Osteoblast (primary cell): ENCODE measurements at regions not wholly inside any gene's neighbourhood (a gene's known extent, or its start where the extent isn't known, plus 50 kb on each side); places are given as distances from the start of the nearest gene placed in this dataset.
"Not testable (repeated sequence)": the region's sequence is repeated elsewhere in the genome, so short reads cannot be mapped to it uniquely, and the experiment has no call there.

Experiments
- DNase-seq: peaks from one replicate; pipeline ENCODE4 v3.0.0; 2011; ENCODE audit warnings: low spot score, mixed read lengths; ENCODE audit not compliant: insufficient read length; ENCODE audit errors: missing footprints
- H2AFZ ChIP-seq: 2 replicates; pipeline ENCODE4 v1.6.0; 2011; ENCODE audit warnings: mild to moderate bottlenecking, low read length
- H3K27ac ChIP-seq: 2 replicates; pipeline ENCODE4 v1.5.1; 2011; ENCODE audit warnings: mild to moderate bottlenecking, low read depth, low read length, moderate library complexity
- H3K27me3 ChIP-seq: 2 replicates; pipeline ENCODE4 v1.6.0; 2012; ENCODE audit warnings: mild to moderate bottlenecking, control low read depth, inconsistent platforms, low read length, moderate library complexity; ENCODE audit not compliant: insufficient read depth
- H3K36me3 ChIP-seq: 2 replicates; pipeline ENCODE4 v1.5.1; 2011; ENCODE audit warnings: mild to moderate bottlenecking, low read length, control low read depth, moderate library complexity; ENCODE audit not compliant: insufficient read depth
- H3K4me1 ChIP-seq: 2 replicates; pipeline ENCODE4 v1.5.1; 2011; ENCODE audit warnings: mild to moderate bottlenecking, low read length, control low read depth, moderate library complexity; ENCODE audit not compliant: insufficient read depth
- H3K4me2 ChIP-seq: 2 replicates; pipeline ENCODE4 v1.6.0; 2011; ENCODE audit warnings: mild to moderate bottlenecking, low read length; ENCODE audit not compliant: insufficient read depth
- H3K4me3 ChIP-seq: fragments of 200-600 bp; sonication (generic); 3 replicates; pipeline ENCODE4 v1.5.1; 2012; ENCODE audit warnings: mild to moderate bottlenecking, low read length, inconsistent platforms; ENCODE audit not compliant: insufficient read depth
- H3K79me2 ChIP-seq: 2 replicates; pipeline ENCODE4 v1.6.0; 2012; ENCODE audit warnings: mild to moderate bottlenecking, low read length, control low read depth, inconsistent platforms; ENCODE audit not compliant: insufficient read depth
- H3K9me3 ChIP-seq: 2 replicates; pipeline ENCODE4 v1.5.1; 2011; ENCODE audit warnings: low read depth, low read length, control low read depth
- H4K20me1 ChIP-seq: 2 replicates; pipeline ENCODE4 v1.6.0; 2012; ENCODE audit warnings: mild to moderate bottlenecking, low read length, control low read depth; ENCODE audit not compliant: insufficient read depth
- TF ChIP-seq, protein P1 (sequence below): IDR thresholded peaks from 2 replicates; pipeline ENCODE4 v1.5.1; 2011; ENCODE audit warnings: mild to moderate bottlenecking, low read depth, low read length, moderate library complexity; ENCODE audit errors: extremely low read depth

DNA sequence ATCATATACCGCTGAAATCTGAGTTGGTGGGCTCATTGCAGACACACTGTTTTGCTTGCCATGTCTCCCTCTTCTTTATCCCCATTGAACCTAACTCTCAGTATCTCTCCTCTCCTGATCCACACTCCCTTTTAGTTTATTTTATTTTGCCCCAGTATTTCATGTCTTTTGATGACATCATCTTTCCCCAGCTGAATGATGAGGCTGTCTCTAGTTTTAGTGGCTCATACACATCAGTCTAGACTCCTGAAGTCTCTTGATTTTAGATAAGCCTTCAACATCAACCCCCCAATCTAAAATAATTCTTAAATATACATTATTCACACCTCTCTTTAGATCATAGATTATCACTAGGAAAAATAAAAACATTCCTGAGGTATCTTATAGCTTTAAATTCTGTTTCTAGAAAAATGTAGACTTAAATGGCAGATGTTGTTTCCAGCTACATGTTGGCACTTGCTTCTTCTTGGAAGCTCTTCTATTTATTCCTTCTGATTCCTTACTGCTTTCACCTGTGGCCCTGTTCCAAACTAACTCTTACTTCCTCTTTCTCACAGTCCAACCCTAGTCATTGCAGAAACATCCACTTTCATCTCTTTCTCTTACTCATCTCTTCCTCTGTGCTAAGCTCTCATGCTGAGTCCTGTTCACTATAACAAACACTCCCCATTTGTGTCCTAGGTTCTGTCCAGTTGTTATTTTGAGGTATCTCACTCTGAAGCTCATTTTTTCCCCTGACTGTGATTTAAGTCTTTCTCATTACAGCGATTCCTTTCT is 191.9 kb upstream of the SLC35B3 start:
- Histone ChIP-seq H3K36me3 (no peaks in the 10 kb centered on the region), H3K4me3 (no peak overlapping the region), H3K9me3 (no peaks in the 10 kb centered on the region), H3K27me3 (no peaks in the 10 kb centered on the region), H3K27ac (no peak overlapping the region), H2AFZ (no peak overlapping the region), H4K20me1 (no peaks in the 10 kb centered on the region), H3K79me2 (no peaks in the 10 kb centered on the region), H3K4me2 (no peak overlapping the region), H3K4me1 (no peaks in the 10 kb centered on the region)
- DNase-seq: no peak
- TF ChIP-seq, protein P1, sequence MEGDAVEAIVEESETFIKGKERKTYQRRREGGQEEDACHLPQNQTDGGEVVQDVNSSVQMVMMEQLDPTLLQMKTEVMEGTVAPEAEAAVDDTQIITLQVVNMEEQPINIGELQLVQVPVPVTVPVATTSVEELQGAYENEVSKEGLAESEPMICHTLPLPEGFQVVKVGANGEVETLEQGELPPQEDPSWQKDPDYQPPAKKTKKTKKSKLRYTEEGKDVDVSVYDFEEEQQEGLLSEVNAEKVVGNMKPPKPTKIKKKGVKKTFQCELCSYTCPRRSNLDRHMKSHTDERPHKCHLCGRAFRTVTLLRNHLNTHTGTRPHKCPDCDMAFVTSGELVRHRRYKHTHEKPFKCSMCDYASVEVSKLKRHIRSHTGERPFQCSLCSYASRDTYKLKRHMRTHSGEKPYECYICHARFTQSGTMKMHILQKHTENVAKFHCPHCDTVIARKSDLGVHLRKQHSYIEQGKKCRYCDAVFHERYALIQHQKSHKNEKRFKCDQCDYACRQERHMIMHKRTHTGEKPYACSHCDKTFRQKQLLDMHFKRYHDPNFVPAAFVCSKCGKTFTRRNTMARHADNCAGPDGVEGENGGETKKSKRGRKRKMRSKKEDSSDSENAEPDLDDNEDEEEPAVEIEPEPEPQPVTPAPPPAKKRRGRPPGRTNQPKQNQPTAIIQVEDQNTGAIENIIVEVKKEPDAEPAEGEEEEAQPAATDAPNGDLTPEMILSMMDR: no peak

DNA sequence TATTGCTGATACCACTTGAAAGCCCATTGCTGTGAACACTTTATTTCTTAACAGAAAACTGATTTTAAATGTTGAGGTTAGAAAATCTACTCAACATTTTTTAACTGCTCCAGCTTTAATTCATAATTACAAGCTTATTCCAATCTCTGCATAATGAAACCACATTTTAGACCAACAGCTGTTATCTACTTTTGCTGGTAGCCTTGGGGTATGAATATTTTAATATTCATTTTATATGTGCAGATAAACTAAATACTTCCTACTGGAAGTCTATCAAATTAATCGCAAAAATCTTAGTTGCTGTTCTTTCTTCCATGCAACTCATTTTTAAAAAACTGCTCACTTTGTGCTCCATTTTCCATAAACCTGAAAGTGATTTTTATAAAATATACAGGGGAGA is 189.3 kb upstream of the SLC35B3 start:
- no peaks in the 10 kb centered on the region for H3K27me3 ChIP-seq
- H3K36me3 ChIP-seq: no peaks in the 10 kb centered on the region
- no peak for DNase-seq
- H3K4me1 ChIP-seq: no peaks in the 10 kb centered on the region
- H3K4me3 ChIP-seq: no peak overlapping the region
- no peak overlapping the region for H3K4me2 ChIP-seq
- H3K79me2 ChIP-seq: no peaks in the 10 kb centered on the region
- no peak overlapping the region for H2AFZ ChIP-seq
- H3K27ac ChIP-seq: no peak overlapping the region
- H3K9me3 ChIP-seq: no peaks in the 10 kb centered on the region
- no peaks in the 10 kb centered on the region for H4K20me1 ChIP-seq
- TF ChIP-seq, protein P1: no peak

DNA sequence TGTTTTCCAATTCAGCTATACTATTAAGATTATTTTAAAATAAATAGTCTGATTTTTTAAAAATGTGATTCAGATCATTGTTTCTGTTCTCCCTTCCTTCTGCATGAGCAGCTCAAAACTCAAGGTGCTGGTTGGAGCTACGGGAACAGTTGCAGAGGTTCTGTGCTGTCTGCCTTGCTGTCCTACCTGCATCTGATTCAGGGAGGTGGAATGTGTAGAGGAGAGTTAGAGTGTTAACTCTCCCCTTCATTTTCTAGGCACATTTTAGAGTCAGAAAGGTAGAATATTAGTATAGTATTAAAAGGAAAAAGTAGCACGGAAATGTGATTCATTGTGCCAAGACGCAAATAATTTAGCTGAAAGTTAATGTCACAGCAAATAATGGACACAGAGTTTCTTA is 188.1 kb upstream of the SLC35B3 start:
- Histone ChIP-seq H4K20me1 (no peaks in the 10 kb centered on the region), H3K27ac (no peak overlapping the region), H3K4me2 (no peak overlapping the region), H3K79me2 (no peaks in the 10 kb centered on the region), H3K9me3 (no peaks in the 10 kb centered on the region), H3K4me1 (no peaks in the 10 kb centered on the region), H3K4me3 (no peak overlapping the region), H3K36me3 (no peaks in the 10 kb centered on the region), H3K27me3 (no peaks in the 10 kb centered on the region), H2AFZ (no peak overlapping the region)
- TF ChIP-seq, protein P1: no peak
- no peak for DNase-seq

DNA sequence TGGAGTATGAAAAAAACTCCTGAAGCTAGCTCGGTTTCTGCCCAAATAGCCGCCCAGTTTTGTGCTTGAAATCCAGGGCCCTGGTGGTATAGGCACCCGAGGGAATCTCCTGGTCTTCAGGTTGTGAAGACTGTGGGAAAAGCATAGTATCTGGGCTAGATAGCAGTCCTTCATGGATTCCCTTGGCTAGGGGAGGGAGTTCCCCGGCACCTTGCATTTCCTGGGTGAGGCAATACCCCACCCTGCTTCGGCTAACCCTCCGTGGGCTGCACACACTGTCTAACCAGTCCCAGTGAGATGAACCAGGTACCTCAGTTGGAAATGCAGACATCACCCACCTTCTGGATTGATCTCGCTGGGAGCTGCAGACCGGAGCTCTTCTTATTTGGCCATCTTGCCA is 184.5 kb upstream of the SLC35B3 start:
- TF ChIP-seq, protein P1: no peak

DNA sequence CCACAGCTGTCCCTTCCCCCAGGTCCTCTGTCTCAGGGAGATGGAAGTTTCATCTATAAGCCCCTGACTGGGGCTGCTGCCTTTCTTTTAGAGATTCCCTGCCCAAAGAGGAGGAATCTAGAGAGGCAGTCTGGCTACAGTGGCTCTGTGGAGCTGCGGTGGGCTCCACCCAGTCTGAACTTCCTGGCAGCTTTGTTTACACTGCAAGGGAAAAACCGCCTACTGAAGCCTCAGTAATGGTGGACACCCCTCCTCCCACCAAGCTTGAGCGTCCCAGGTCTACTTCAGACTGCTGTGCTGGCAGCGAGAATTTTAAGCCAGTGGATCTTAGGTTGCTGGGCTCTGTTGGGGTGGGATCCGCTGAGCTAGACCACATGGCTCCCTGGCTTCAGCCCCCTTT is 184.1 kb upstream of the SLC35B3 start:
- H2AFZ ChIP-seq, H3K4me2 ChIP-seq, H3K9me3 ChIP-seq, H3K4me3 ChIP-seq, H3K27ac ChIP-seq, H3K79me2 ChIP-seq, DNase-seq, H4K20me1 ChIP-seq, H3K36me3 ChIP-seq, H3K4me1 ChIP-seq, H3K27me3 ChIP-seq: not testable (repeated sequence)

More for the DNA sequence above, 184.5 kb upstream of the SLC35B3 start:
- H3K4me2 ChIP-seq: no peak overlapping the region
- no peak overlapping the region for H3K4me3 ChIP-seq
- no peaks in the 10 kb centered on the region for H3K27me3 ChIP-seq
- no peaks in the 10 kb centered on the region for H3K79me2 ChIP-seq
- no peaks in the 10 kb centered on the region for H3K36me3 ChIP-seq
- H3K4me1 ChIP-seq: no peaks in the 10 kb centered on the region
- no peak overlapping the region for H3K27ac ChIP-seq
- H4K20me1 ChIP-seq: no peaks in the 10 kb centered on the region
- no peak overlapping the region for H2AFZ ChIP-seq
- no peak for DNase-seq
- H3K9me3 ChIP-seq: no peaks in the 10 kb centered on the region
